OCI-LY7 (cell line): ENCODE measurements at regions not wholly inside any gene's neighbourhood (a gene's known extent, or its start where the extent isn't known, plus 50 kb on each side); places are given as distances from the start of the nearest gene placed in this dataset.
"Not testable (repeated sequence)": the region's sequence is repeated elsewhere in the genome, so short reads cannot be mapped to it uniquely, and the experiment has no call there.

Source experiments
- BruUV-seq: library from RNA; stranded (reverse); fragments of 400-500 nt; replicated peaks from 2 replicates; lab custom pipeline; 2021; lab: Mats Ljungman, UMichigan
- CTCF ChIA-PET: fragments of 300-600 bp; sonication (Branson Sonifier 250); formaldehyde crosslinking; loops from one replicate; lab custom pipeline; 2022; ENCODE audit warnings: antibody characterized with exemption; ENCODE audit not compliant: unreplicated experiment; lab: Charles Lee
- POLR2A ChIA-PET: fragments of 300-600 bp; sonication (Branson Sonifier 250); formaldehyde crosslinking; loops from one replicate; lab custom pipeline; 2022; ENCODE audit warnings: antibody characterized with exemption; lab: Charles Lee
- DNase-seq: peaks from one replicate; pipeline ENCODE4 v3.0.0-alpha.2; 2015; ENCODE audit warnings: low spot score
- H2AFZ ChIP-seq: fragments of 200-600 bp; sonication (generic), shearing (Covaris generic); 2 replicates; pipeline ENCODE4 v1.6.1; 2014; ENCODE audit warnings: mild to moderate bottlenecking, antibody characterized with exemption, low read length, moderate library complexity
- H3K27ac ChIP-seq: fragments of 200-600 bp; sonication (generic); 2 replicates; pipeline ENCODE4 v1.5.1; 2014; ENCODE audit warnings: mixed run types, low read depth, mild to moderate bottlenecking, moderate library complexity, low read length, inconsistent platforms; ENCODE audit not compliant: poor library complexity, severe bottlenecking
- H3K36me3 ChIP-seq: fragments of 200-600 bp; sonication (generic); 2 replicates; pipeline ENCODE4 v1.6.1; 2014; ENCODE audit warnings: mild to moderate bottlenecking, antibody characterized with exemption, low read length, moderate library complexity, mixed read lengths; ENCODE audit not compliant: insufficient read depth
- H3K4me1 ChIP-seq: fragments of 200-600 bp; sonication (generic); 2 replicates; pipeline ENCODE4 v1.5.1; 2014; ENCODE audit warnings: mild to moderate bottlenecking, low read length; ENCODE audit not compliant: insufficient read depth, poor library complexity, severe bottlenecking
- H3K4me2 ChIP-seq: fragments of 200-600 bp; sonication (generic); 2 replicates; pipeline ENCODE4 v1.6.1; 2014; ENCODE audit warnings: mild to moderate bottlenecking, low read length
- H3K4me3 ChIP-seq: fragments of 200-600 bp; sonication (generic); 2 replicates; pipeline ENCODE4 v1.5.1; 2014; ENCODE audit warnings: mild to moderate bottlenecking, low read depth, low read length; ENCODE audit not compliant: poor library complexity, severe bottlenecking
- H3K79me2 ChIP-seq: fragments of 200-600 bp; sonication (generic); 2 replicates; pipeline ENCODE4 v1.6.1; 2016; ENCODE audit warnings: low read depth, mild to moderate bottlenecking, low read length, moderate library complexity, mixed read lengths; ENCODE audit not compliant: insufficient read depth
- H3K9me2 ChIP-seq: fragments of 200-600 bp; sonication (generic); 2 replicates; pipeline ENCODE4 v1.6.1; 2016; ENCODE audit warnings: mild to moderate bottlenecking, low read length, mixed read lengths; ENCODE audit not compliant: insufficient read depth
- H3K9me3 ChIP-seq: fragments of 200-600 bp; sonication (generic); 2 replicates; pipeline ENCODE4 v1.6.1; 2014; ENCODE audit warnings: mild to moderate bottlenecking, mixed run types, low read length, mixed read lengths
- H4K20me1 ChIP-seq: fragments of 200-600 bp; sonication (generic); 2 replicates; pipeline ENCODE4 v1.6.1; 2014; ENCODE audit warnings: mild to moderate bottlenecking, antibody characterized with exemption, low read length, moderate library complexity, mixed read lengths; ENCODE audit not compliant: insufficient read depth
- EZH2phosphoT487 ChIP-seq: fragments of 200-600 bp; sonication (generic); IDR thresholded peaks from 2 replicates; pipeline ENCODE4 v1.6.1; 2018; ENCODE audit warnings: low read depth, borderline replicate concordance, mild to moderate bottlenecking, mixed run types, antibody characterized with exemption, low read length, moderate library complexity, mixed read lengths
- intact Hi-C: fragments of 100-400 bp; cut with micrococcal nuclease; formaldehyde crosslinking; loops from one replicate; pipeline ENCODE4 v1.10.0; 2022; ENCODE audit not compliant: unreplicated experiment
- TF ChIP-seq, protein P1 (sequence below): fragments of 200-600 bp; sonication (generic); conservative IDR thresholded peaks from 2 replicates; pipeline ENCODE4 v1.5.1; 2014; ENCODE audit warnings: mild to moderate bottlenecking, antibody characterized with exemption, low read length, moderate library complexity, mixed read lengths

DNA sequence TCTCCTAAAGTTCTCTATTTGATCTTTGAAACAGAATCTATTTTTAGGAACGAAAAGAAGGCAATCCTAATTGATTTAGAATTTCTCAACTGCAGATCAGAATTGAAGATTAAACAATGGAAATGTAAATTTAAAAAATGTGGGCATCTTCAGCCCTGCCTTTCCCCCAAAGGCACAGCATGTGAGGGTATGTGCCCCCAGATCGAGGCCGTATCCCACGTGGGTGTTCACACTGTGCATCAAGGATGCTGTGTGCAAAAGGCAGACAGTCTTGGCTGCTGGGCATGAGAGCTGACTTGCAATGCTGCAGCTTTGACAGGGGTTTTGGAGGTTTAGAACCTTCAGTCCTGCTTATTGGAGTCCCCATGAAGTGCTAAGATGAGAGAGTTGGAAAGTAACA, 346.3 kb downstream of the VRK1 start:
- ChIA-PET CTCF (no interaction called here), POLR2A (no interaction called here)
- no peak overlapping the region for H3K4me2 ChIP-seq
- H3K4me3 ChIP-seq = no peak overlapping the region
- H3K9me3 ChIP-seq = no peaks in the 10 kb centered on the region
- H3K36me3 ChIP-seq = no peaks in the 10 kb centered on the region
- BruUV-seq = no TSS peak
- H3K4me1 ChIP-seq = no peaks in the 10 kb centered on the region
- H4K20me1 ChIP-seq = no peaks in the 10 kb centered on the region
- no peak overlapping the region for H2AFZ ChIP-seq
- DNase-seq = no peak
- no peak overlapping the region for H3K27ac ChIP-seq
- intact Hi-C loops = no loop called here
- TF ChIP-seq, protein P1, sequence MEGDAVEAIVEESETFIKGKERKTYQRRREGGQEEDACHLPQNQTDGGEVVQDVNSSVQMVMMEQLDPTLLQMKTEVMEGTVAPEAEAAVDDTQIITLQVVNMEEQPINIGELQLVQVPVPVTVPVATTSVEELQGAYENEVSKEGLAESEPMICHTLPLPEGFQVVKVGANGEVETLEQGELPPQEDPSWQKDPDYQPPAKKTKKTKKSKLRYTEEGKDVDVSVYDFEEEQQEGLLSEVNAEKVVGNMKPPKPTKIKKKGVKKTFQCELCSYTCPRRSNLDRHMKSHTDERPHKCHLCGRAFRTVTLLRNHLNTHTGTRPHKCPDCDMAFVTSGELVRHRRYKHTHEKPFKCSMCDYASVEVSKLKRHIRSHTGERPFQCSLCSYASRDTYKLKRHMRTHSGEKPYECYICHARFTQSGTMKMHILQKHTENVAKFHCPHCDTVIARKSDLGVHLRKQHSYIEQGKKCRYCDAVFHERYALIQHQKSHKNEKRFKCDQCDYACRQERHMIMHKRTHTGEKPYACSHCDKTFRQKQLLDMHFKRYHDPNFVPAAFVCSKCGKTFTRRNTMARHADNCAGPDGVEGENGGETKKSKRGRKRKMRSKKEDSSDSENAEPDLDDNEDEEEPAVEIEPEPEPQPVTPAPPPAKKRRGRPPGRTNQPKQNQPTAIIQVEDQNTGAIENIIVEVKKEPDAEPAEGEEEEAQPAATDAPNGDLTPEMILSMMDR = no peak
- TF ChIP-seq EZH2phosphoT487 = no peak
- no peaks in the 10 kb centered on the region for H3K79me2 ChIP-seq
- no peaks in the 10 kb centered on the region for H3K9me2 ChIP-seq

DNA sequence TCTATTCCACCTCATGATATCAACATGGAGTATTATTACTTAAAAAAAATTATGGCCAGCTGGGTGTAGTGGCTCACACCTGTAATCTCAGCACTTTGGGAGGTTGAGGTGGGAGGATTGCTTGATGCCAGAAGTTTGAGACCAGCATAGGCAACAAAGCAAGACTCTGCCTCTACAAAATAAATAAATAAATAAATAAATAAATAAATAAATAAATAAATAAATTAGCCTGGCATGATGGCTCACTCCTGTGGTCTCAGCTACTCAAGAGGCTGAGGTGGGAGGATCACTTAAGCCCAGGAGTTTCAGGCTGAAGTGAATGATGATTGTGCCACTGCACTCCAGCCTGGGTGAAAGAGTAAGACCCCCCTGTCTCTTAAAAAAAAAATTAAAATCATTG, 350.8 kb downstream of the VRK1 start:
- POLR2A ChIA-PET, H3K79me2 ChIP-seq, H3K4me1 ChIP-seq, H3K4me2 ChIP-seq, H4K20me1 ChIP-seq, DNase-seq, CTCF ChIA-PET, H3K27ac ChIP-seq, H3K4me3 ChIP-seq, BruUV-seq, H3K36me3 ChIP-seq, intact Hi-C loops, H3K9me2 ChIP-seq, H2AFZ ChIP-seq, H3K9me3 ChIP-seq: not testable (repeated sequence)

DNA sequence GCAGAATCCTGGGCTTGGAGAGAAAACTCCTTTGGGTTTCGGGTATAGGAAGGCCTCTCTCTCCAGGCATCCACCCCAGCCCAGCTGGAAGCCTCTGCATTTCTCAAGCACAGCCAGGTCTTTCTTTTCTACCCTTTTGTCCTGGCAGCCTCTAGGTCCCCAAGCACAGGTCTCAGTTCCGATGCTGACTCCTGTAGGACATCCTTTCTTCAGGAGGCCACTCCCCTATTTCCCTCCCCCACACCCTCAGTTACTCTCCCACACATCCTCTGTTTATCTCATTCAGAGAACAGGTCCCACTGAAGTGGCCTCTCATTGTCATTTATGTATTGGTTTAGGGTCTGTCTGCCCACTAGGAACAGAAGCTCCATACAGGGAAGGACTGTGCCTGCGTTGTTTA, 352.6 kb downstream of the VRK1 start:
- Histone ChIP-seq H3K79me2 (no peaks in the 10 kb centered on the region), H3K4me1 (no peaks in the 10 kb centered on the region), H2AFZ (no peak overlapping the region), H3K4me2 (no peak overlapping the region), H3K9me3 (no peaks in the 10 kb centered on the region), H3K9me2 (no peaks in the 10 kb centered on the region), H3K27ac (no peak overlapping the region), H3K36me3 (no peaks in the 10 kb centered on the region), H3K4me3 (no peak overlapping the region), H4K20me1 (no peaks in the 10 kb centered on the region)
- DNase-seq = no peak
- ChIA-PET POLR2A (no interaction called here), CTCF (no interaction called here)
- BruUV-seq = no TSS peak
- TF ChIP-seq, protein P1 = no peak
- TF ChIP-seq EZH2phosphoT487 = no peak
- intact Hi-C loops = no loop called here
